ENCODE measurements at regions not wholly inside any gene's neighbourhood (a gene's known extent, or its start where the extent isn't known, plus 50 kb on each side); places are given as distances from the start of the nearest gene placed in this dataset.
A peak's percentile ranks its signal among the peaks of the same experiment; 100 is the strongest.
"Not testable (repeated sequence)": the region's sequence is repeated elsewhere in the genome, so short reads cannot be mapped to it uniquely, and the experiment has no call there.

DNA sequence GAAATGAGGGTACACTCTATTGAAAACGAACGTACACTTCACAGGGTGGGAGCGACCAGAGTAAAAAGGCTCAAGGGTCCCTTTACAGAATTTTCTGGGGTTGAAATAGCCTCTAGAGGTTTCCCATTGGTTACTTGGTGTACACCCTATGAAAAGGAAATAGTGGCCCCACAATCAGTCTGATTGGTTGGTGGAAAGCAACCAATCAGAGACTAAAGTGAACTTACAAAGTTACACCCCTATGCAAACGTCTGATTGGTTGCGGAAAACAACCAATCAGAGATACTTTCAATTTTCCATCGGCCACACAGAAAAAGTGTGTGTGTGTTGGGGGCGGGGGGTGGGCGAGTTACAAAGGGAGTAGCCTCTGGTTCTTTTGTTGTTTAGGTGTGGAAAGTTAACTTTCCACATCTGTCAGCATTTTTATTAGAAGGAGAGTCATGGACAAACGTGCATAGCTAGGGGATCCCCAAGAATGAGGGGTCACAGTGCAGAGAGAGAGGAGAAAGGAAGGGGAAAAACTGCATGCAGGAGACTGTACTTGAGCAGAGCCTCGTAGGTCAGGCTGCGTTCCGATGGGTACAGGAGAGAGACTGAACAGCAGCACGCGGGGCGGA lies 1152.1 kb downstream of the TBC1D22A start:
- no peak for DNase-seq

DNA sequence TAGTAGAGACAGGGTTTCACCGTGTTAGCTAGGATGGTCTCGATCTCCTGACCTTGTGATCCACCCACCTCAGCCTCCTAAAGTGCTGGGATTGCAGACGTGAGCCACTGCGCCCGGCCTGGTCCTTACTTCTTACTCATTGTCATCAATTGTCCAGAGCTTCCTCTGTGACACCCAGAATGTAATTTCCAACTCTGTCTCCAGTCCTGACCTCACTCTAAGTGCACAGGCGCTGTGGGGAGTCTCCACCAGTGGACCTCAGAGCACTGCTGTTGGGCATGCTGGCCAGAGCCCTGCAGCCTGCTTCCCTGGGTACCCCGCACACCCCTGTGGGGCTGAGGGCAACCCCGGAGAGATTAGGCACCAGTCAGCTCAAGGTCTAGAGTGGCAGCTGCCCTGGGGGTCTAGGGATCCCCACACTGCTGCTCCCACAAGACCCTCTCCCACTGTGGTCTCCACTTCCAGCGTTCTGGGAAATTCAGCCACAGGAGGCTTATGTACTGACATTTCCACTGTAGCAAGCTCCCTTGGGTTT lies 1140.3 kb downstream of the TBC1D22A start:
- DNase-seq: no peak

DNA sequence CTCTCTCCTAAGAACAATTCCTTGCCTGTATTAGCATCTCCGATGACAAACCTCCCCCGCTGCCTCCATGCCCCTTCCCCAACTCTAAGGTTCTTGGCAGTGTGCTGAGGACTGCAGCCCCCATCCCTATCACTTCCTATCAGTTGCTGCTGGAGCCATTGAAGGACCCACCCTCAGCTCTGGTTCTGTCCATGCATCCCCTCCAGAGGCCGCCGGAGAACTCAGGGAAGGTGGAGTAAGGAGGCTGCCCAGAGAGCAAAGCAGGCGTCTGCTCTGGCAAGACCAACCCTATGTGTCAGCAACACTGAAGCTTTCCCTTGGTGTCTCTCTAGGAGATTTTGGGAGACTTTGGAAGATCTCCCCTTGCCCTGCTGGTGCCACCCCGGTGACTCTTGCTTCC lies 1139.5 kb downstream of the TBC1D22A start:
- DNase-seq: no peak

DNA sequence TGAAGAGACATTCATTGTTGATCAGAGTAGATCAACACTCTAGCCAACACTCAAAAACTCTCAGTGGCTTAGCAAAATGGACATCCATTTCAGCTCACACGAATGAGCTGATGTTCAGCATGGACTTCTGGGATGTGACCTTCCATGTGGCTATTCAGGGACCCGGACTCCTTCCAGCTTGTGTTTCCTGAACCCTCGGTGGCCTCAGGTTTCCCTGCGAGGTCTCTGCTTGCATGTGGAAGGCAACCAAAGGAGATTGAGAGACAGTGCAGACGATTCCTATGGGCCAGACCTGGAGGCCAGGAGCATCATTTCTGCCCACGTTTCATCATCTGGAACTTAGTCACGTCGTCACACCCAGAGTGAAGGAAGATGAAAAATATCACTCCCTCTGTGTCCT lies 1137.4 kb downstream of the TBC1D22A start:
- DNase-seq: no peak

DNA sequence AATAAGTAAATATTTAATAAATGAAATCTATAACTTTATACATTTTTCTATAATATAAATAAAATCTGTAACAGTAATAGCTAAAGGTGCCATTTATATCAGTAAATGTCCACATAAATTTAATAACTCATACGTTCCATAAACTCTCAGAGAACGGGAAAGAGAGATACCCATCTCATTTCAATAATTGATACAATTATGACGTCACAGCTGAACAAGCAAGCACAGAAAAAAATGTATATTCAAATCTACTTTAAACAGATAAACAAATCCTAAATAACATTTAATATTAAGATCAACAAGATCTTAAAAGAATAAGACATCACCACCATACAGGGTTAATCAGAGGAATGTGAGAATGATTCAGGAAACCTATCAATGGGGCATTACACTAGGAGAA lies 1136.5 kb downstream of the TBC1D22A start:
- DNase-seq: no peak

DNA sequence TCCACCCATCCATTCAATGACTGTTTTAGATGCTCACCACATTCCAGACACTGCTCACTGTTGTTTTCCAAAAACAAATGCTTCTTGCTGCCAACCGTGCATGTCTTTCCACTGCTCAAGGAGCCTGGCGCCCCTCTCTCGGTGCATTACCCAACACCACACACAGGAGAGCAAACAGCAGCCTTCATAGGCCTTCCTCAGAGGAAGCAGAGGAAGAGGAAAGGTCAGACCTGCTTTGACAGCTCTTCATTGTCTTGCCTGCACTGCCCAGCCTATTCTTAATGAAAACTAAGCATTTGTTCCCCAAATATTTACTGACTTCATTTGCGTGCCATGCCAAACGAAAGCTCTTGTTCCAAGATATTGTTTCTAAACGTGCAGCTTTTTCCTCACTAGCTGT lies 1129.2 kb downstream of the TBC1D22A start:
- no peak for DNase-seq

DNA sequence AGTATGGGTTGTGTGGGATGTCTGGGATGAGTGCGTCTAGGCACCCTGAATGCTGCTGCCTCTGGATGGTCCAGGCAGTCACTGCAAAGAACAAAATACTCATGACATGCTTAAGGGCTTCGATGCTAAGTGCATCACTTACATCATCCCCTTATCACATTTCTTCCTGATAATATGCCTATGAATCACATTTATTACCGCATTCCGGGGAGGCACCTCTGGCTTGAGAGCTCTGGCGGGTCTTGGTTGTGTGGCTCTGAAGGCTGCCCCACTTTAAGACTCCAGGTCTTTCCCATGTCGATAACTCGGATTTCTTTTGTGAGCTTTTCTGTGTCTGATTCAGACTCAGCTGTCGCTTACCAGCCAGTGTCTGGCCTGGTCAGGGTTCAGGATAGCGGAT lies 1126.4 kb downstream of the TBC1D22A start:
- no peak for DNase-seq

DNA sequence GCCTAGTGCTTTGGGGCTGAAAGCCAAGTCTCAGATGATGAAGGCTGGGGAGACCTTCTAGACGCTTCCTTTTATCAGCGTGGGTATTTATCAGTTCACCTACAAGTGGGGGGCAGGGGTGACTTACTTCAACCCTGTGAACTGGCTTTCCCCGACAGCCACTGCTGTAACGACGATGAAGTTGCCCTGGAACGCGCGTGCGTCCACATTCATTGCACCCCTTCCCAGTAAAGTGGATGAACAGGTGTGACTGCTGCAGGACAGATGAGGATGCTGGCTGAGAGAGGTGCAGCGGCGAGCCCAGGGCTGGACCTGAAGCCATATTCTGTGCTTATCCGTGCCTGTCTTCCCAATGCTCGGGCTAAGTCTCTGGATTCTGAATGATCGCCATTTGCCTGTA lies 1122.3 kb downstream of the TBC1D22A start:
- DNase-seq: no peak

DNA sequence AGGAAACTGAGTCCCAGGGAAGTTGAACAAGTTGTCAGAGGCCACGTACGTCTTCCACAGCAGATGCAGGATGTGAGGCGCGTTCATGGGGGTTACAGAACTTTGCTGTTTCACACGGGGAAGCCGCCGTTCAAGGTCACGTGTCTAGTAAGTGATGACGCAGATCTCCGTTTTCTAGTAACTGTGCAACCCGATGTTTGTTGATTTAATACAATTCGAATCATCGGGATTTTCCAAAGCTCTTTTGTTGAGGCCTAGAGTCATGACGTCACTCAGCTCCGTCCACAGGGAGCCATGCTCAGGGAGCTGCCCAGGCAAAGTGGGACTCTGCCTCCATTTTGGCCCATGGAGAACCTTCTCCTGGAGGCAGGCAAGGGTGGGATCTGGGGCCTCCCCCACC lies 1121.8 kb downstream of the TBC1D22A start:
- no peak for DNase-seq

DNA sequence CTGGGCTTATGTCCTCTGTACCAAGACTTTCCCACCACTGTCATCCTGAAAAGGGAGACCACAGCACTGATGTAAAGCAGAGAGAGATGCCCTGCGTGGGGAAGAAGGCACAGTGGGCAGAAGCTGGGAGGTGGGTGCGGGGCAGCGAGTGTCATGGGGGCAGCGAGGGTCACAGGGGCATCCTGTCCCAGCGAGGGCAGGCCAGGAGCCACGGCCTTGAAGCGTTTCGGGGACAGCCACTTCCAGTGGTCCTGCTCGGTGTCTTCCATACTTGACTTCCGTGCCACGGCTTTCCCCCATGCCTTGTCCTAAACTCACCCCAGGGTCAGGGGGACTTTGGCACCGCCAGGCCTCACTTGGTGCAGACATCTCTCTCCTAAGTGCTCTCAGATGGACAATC lies 1121.3 kb downstream of the TBC1D22A start:
- no peak for DNase-seq

DNA sequence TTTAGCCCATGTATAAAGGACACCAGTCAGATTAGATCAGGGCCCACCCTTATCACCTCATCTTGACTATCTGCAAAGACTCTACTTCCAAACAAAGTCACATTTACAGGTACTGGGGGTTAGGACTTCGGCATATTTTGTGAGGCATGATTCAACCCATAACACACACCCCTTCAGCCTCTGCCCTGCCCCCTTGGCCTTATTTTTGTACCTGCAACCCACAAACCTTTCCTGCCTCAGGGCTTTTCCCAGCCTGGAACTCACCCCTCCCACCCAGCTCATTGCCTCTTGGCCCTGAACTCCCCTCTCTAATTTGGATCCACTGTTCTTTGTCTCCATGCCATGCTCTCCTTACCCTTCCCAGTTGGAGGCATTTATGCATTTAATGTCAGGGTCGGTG lies 1116.9 kb downstream of the TBC1D22A start:
- no peak for DNase-seq

DNA sequence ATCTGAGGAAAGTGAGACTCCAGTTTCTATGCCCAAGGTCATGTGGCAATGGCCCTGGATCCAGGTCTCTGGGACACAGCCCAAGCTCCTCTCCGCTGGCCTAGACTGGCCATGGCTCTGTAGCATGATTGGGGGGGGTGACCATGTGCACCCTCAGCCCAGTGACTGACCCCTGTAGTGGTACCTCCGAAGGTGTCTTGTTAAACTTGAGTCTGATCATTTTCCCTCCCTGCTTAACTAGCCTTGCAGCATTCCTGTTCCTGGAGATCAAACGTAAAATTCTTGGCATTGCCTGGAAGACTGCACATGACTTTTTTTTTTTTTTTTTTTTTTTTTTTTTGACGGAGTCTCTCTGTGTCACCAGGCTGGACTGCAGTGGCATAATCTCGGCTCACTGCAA lies 1116.0 kb downstream of the TBC1D22A start:
- no peak for DNase-seq

DNA sequence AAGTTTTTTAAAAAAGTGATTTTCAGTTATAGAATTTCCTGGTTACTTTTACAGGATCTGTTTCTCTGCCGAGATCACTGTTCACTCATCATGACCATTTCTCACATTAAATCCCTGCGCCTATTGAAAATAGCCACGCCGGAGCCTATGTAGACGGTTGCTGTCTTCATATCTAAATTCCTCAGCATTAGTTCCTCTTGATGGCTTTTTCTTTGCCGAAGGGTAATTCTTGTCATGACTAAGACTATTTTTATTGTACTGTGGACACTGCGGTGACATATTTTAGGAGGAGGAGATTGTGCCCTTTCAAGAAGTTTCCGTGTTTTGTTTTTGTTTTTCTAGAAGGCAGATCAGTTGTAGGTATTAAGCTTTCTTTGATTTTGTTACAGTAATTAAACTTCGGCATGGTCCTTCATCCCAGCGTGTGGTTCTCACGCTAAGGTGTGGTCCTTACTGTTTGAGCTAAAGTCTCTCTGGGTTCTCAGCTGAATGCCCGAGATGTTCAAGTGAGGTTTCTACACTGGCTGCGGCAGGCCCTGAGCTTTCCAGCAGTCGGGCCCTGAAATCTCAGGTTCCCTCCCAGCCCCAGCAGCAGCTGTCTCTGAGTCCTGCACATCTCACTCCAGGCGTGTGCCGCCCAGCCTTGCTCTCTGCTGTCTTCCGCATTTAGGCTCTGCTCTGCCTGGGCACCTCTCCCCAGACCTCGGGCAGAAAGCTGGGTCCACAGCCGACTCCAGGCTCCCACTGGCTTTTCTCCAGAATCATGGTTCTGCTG lies 1110.5 kb downstream of the TBC1D22A start:
- no peak for DNase-seq

DNA sequence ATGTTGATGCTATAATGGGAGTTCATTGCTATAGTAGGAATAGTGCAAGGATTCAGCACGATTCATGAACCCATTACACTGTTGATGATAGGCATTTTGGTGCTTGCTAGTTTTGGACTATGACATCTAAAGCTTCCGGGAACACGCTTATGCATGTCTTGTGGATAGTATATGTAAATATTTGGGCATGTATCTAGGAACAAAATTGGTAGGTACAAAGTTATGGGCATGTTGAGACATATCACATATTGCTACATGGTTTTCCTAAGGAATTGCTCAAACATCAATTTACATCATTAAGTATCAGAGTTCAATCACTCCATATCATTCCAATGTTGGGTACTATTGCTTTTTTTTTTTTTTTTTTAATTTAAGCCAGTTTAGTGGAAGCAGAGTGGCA lies 1103.2 kb downstream of the TBC1D22A start:
- DNase-seq: no peak

DNA sequence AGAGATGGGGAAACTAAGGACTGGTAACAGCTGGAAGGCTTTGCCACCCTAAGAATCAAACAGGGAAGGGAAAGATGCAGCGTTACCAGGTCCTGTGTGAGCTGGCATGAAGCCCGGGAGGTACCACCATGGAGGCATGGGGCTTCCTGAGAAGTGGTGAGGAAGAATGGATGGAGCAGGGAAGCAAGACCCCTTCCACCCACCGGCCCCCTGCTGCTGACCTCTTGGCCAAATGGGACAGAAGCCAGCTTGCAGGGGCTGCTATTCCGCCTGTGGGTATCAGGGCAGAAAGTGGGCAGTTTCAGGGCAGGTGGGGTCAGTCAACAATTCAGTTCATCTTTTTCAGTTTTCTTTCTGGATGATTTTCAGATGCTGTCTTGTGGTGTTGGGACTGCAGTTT lies 1099.9 kb downstream of the TBC1D22A start:
- DNase-seq: no peak

DNA sequence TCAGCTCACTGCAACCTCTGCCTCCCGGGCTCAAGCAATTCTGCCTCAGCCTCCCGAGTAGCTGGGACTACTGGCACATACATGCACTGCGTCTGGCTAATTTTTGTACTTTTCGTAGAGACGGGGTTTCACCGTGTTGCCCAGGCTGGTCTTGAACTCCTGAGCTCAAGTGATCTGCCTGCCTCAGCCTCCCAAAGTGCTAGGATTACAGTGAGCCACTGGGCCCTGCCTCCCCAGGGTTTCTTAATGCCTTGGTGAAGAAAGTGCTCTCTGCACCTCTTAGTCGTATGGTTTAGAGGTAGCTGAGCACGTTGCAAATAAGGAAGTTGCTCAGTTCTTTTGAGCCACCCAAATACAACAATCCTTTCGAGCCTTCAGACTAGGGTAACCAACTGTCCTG lies 1098.5 kb downstream of the TBC1D22A start:
- not testable (repeated sequence) for DNase-seq

DNA sequence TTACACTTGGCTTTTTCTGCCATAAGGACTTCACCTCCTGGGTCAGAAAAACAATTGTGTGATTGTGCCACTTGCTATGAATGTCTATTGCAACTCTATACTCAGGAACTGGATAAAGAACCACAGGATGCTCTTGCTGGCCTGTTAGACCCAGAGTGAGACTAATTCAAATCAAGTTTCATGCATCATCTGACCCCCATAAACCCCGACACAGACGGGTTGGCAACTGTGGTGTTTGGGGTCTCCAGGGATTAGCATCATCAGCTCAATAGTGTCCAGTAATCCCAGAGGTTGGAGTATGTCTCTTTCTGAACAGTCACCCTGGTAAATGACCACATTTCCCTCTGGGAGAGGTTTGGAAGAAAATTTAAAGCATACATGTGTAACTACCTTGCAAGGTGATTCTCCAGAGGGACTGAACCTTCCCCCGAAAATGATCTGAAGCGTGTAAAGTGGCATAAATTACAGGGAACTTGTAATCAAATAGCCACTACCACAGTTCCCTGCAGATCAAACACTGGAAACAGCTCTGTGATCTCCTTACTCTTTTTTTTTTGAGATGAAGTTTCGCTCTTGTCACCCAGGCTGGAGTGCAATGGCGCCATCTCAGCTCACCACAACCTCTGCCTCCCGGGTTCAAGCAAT lies 1097.6 kb downstream of the TBC1D22A start:
- DNase-seq: no peak

DNA sequence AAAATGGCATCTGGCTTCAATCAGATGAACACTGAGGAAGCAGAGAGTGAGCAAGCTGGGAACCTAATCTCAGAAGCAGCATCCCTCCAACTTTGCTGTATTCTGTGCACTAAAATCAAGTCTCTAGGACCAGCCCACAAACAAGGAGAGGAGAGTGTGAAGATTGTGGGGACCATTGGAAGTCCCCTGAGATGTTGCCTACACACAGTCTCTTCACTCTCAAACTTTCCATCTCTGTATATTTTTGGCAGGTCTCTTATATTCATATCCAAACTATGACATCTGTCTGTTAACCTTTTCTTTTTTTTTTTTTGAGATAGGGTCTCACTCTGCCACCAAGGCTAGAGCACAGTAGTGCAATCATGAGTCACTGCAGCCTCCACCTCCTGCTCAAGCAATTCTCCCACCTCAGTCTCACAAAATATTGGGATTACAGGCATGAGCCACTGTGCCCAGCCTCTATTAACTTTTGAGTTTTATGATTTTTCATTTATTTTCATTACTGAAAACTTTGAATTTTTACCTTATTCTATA lies 1096.4 kb downstream of the TBC1D22A start:
- DNase-seq: no peak

DNA sequence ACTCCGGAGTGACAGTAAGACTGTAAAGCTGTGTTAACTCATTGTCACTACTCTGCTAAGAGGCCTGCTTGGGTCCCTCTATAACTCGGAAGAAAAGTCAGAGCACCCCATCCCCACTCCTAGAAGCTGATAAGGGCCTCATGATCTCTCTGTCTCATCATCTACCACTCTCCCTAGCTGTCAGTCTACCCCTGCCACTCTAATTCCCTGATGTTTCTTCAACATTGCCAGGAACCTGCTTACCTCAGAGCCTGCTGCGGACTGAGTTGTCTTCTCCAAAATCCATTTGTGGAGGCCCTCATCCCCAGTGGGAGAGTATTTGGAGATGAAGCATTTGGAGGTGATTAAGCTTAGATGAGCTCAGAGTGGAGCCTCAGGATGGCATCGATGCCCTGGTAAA lies 1092.2 kb downstream of the TBC1D22A start:
- no peak for DNase-seq

DNA sequence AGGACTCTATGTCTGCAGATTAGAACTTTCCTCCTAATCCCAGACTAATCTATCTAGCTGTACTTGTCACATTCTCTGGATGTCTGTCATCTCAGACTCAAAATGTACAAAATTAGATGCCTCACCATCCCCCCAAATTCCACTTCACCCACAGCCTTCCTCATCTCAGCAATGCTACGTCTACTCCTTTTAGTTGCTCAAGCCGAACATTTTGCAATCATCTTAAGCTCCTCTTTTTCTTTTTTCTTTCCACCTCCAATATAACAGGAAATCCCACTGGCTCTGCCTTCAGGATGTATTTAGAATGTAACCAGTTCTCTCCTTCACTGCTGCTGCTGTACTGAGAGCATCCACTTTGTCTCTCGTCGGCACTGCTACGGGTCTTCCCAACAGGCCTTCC lies 1091.8 kb downstream of the TBC1D22A start:
- peak; percentile 84 for DNase-seq

DNA sequence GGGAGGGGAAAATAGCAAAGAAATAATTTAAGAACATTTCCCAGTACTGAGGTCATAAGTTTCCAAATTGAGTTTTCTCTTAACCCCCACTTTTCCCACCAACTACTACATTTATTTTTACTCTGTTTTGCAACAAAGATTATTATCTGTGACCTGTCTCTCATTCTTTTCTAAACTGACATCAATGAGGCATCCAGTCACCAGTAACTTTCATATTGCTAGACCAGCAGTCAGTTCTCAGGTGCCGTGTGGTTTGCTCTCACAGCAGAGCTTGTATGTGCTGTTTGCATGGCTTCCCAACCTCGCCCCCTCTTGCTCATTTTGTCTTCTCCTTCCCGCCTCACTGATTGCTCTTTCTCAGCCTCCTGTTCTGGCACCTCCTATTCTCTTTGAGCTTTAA lies 1091.3 kb downstream of the TBC1D22A start:
- peak; percentile 64 for DNase-seq

DNA sequence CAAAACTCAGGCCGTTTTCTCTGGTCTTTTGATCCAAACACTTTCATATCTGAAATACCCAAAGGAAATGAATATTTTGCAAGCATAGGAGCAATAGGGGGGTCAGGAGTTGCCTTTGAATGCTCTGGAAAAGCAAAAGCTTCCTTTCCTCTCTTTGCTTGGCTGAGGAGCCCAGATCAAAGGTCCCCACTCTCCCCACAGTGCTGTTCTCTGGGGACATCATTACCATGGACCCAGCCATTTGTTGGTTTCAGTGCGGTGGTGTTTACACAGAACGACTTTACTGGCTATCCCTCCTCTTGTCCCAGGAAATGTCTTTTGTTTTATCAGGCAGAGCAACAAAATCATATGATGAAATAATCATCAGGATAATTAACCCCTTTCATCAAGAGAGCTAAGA lies 1089.1 kb downstream of the TBC1D22A start:
- DNase-seq: no peak

DNA sequence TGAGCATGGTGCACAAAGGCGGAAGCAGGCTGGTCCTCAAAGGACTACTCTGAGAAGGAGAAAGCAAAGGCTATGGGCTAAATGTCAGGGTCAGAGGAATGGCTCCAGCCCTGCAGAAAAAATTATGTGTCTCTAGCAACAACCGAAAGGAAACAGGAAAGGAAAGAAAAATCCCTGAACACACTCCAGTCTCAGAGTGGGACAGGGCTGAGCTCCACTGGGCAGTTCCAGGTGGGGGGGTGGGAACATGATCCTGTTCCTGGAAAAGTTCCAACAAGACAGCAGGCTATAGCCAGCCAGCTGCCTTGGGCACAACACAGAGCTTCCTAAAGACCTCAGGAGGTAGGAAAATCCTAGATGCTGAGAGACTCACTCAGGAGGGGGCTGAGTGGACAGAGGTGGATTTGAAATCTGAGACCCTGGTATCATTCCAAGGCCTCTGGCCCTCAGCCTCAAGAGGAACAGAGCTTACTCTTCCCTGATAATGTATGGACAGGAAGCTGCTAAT lies 1088.2 kb downstream of the TBC1D22A start:
- peak; percentile 26 for DNase-seq

DNA sequence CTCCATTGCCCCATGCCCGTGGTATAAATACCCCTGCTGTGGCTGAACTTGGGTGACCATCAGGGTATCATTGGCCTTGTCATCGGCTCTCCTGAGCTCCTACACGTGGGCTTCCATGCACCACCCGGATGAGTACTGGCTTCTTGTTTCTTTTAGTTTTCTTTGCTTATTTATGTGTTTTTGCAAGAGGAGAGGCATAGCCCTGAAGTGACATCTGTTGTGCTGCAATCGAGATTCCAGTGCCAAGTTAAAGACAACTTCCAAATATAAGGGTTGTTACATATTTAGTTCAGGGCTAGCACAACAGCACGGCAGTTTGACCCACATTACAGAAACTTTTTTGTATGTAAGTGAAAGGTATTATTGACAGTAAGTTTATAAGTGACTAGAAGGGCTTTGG lies 1087.1 kb downstream of the TBC1D22A start:
- no peak for DNase-seq
